CD1c-positive myeloid dendritic cell (primary cell): ENCODE measurements at regions not wholly inside any gene's neighbourhood (a gene's known extent, or its start where the extent isn't known, plus 50 kb on each side); places are given as distances from the start of the nearest gene placed in this dataset.
"Not testable (repeated sequence)": the region's sequence is repeated elsewhere in the genome, so short reads cannot be mapped to it uniquely, and the experiment has no call there.

ENCODE experiments used
- DNase-seq: peaks from one replicate; pipeline ENCODE4 v3.0.0-alpha.2; 2016; ENCODE audit errors: extremely low spot score

- no peak for DNase-seq
These were observed 950.6 kb upstream of the NUDT12 start for GRCh38 chr5:104513121-104513602.

DNA sequence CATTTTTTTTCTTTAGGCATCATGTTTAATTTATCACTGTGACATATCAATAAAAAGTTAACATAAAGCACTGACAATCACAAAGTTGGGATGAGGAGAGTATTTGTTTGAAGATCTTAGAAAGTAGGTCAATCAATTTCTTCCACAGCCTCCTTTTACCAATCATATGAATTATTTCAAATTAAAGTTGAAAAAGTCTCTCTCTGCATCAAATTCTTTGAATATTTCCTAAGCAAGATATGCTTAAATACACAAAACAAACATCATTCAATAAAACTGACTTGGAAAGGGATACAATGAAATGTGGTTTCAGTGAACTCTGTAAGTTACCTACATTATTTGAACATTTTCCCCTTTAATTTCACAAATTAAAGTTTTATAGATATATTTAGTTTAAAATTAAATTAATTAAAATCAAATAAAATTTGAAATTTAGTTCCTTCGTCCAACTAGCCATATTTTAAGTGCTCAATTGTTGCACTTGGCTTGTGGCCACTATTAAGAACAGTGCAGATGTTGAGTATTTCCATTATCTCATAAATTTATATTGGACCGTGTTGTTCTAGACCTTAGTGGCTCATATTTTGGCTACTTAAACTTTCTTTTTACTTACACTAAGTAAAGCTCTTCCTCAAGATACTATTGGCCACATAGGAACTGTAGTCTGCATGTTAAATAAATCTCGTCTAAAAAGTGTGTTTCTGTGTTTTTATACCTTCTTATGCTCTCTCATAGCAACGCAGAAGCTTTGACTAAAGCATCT lies 949.7 kb upstream of the NUDT12 start:
- no peak for DNase-seq

DNA sequence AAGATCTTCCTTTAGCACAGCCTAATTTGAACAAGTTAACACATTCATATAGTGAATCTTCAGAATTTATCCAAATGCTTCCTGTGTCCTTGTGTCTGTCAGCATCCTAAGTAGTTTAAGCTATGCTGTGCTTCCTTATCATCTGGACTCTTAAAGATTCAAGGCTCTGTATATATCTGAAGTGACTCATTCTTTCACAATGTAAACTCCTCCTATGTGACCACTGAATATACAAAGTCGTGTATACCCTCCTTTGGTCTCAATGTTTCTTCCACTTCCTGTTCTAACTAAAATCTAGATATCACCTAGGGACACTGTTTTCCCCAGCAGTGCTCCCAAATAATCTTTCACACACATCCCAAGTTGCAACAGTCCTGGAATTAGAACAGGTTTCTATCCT lies 935.7 kb upstream of the NUDT12 start:
- no peak for DNase-seq

DNA sequence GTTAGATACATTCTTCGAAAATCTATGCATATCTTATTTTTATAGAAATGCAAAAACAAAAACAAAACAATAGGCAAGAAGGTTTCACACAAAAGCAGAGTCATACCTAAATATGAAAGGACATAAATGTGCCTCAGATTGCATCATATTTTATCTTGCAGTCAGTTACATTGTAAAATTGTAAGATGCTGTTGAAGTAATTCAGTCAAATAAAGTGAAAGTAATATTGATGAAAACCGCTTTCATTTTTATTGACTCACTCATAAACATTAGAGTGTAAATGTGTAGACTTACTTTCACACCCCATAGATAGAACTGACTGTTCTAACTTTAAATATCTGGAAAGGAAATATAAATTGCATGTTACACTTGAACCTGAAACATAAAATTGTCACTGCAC lies 931.5 kb upstream of the NUDT12 start:
- no peak for DNase-seq

GRCh38 chr5:104472811-104473210 lies 910.2 kb upstream of the NUDT12 start:
- DNase-seq = no peak

DNA sequence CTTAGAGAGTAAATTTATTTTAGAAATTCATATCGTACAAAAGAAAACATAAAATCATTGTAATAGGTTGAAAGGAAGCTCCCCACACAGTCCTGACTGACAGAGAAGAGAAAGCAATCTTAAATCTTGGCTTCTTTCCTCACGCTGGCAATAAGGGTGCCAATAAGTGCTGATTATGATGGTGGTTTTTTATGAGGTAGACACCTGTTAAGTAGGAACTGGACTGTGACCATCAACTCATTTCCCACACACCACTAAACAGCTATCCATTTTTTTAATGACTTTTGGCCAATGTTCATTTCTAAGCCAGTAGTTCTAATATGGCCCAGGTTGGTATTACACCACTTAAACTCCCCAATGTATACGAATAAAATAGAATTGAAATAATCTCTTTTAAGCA lies 893.5 kb upstream of the NUDT12 start:
- DNase-seq = no peak

DNA sequence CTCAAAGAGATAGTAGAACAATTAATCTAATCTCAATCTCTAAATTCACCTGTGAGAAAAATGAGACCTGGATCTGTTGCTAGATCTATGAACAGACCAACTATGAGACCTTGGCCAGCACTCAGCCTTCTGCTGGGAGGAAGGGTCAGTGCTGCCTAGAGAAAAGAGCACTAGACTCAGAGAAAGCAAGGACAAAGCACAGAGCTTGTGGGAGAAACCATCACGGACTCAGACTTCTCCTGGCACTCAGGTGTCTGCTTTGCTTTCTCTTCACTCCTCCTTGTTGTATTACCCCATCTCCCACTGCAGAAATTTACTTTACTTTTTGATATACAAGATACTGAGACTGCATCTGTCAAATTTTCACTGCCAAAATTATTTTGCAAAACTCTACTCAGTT lies 890.0 kb upstream of the NUDT12 start:
- no peak for DNase-seq

- DNase-seq = not testable (repeated sequence)
These were observed 889.3 kb upstream of the NUDT12 start for GRCh38 chr5:104451911-104452310.

DNA sequence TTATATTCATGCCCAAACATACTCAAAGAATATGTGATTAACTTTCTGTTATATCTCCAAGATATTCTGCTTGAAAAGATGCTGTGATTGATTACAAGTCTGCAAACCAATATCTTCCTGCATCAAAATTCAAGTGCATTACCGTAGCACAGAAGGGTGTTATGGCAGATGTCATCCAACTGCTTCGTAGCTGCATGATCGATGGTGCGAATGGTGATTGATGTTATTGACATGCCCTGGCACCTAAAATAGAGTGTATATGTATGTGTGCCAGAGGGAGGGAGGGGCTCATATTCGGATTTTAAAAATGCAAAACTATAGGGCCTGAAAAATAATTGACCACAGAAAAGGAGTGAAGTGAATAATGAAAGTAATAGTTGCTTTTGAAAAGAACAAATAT lies 882.1 kb upstream of the NUDT12 start:
- no peak for DNase-seq

DNA sequence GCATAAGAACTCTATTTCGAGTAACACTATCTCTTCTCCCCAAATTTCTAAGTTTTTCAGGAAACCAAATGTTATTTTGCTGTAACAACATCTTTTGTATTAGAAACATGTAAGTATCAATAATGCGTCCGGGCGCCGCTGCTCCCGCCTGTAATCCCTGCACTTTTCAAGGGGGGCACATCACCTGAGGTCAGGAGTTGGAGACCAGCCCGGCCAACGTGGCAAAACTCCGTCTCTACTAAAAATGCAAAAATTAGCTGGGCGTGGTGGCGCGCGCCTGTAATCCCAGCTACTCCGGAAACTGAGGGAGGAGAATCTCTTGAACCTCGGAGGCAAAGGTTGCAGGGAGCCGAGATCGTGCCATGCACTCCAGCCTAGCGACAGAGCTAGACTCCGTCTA lies 881.1 kb upstream of the NUDT12 start:
- no peak for DNase-seq

DNA sequence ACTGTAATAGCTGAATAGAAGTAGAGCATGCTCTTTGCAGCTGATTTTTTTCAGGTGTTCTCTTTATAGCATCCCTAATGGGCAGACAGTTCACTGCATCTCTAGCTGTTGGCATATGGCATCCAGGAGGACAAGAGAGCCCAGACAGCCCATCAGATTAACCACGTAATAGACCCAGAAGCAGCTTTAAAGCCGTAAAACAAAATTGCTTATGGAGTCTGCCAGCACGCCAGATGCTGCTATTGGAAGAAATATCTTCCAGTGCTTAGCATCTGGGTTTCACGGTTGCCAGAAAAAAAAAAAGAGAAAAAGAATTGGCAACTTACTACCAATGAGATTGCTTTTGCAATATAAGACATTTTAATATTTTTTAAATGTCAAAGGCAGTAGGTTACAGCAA lies 869.4 kb upstream of the NUDT12 start:
- DNase-seq = no peak

- DNase-seq = no peak
These were observed 868.5 kb upstream of the NUDT12 start for GRCh38 chr5:104431002-104431620.

DNA sequence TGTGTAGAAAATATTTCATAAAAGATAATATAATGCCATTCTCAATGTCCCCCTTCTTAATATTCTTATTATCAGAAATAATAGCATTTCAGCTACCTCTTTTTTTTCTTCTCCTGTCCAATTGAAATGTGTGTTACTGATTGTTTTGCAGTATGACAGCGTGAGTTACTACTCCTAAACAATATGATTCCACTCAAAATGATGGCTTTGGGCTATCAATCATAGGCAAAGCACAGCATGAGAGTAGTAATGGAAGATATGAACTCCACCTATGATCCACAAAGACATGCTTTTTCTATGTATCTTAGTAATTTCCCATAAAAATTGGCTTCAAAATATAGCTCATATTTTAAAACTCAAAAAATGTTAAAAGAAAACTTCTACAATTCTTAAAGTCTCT lies 867.3 kb upstream of the NUDT12 start:
- DNase-seq = no peak

DNA sequence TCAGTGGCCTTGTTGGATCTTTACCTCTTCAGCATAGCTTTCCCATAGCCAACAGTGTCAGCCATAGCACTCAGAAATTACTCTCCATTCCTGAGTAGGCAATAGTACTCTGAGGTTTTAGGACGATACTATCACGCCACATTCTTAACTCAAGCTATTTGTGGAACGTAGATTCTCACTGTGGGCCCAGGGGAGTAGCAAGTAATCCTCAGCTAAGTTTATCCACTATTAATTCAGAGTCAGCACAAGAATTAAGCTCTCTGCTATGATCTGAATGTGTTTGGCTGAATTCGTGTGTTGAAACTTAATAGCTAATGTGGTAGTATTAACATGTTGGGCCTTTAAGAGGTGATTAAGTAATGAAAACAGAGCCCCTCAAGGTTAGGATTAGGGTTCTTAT lies 858.8 kb upstream of the NUDT12 start:
- DNase-seq = no peak

DNA sequence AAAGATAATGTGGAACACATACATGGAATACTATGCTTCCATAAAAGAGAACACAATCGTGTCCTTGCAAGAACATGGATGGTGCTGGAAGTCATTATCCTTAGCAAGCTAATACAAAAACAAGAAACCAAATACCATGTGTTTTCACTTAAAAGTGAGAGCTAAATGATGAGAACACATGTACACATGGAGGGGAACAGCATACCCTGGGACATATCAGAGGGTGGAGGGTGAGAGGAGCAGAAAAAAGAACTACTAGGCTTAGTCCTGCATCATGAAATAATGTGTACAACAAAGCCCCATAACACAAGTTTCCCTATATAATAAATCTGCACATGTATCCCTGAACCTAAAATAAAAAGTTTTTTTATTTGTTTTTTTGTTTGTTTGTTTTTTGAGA lies 855.5 kb upstream of the NUDT12 start:
- no peak for DNase-seq

- DNase-seq = no peak
These were observed 850.2 kb upstream of the NUDT12 start for GRCh38 chr5:104412649-104413240.

DNA sequence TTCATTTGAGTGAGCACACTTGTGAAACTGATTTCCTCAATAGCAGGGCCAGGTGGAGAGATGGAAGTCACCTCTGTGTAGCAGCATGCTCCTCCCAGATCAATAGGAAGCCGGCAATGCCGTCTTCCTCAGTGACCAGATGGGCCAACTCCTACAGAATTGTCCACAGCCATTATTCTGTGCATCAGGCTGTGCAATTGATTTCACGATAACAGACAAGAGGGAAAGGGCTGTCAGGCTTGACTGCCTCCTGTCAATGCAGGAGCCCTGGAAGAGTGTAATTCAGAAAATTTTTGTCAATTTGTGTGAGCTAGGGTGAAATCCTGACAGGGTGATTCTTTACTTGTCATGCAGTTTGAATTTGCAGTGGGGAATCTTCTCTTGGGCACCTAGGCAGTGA lies 838.4 kb upstream of the NUDT12 start:
- DNase-seq = no peak

- DNase-seq = no peak
These were observed 823.3 kb upstream of the NUDT12 start for GRCh38 chr5:104385906-104386305.

GRCh38 chr5:104375345-104375744 lies 812.8 kb upstream of the NUDT12 start:
- DNase-seq = no peak

DNA sequence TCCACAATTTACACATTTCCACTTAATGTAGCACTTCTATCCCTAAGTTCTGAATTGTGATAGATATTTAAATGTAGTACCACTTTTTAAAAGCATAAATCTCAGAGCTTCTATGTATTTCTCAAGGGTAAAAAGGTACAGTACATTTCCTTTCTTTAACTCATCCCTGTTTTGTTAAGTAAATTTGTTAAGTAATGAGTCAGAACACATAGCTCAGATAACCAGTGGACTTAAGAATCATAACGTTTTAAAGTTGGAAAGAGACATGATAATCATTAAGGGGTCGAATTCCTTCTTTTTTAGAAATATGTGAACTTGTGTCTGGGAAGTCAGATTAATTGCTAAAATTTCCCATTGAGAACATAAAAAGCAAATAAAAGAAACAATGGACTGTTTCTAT lies 810.2 kb upstream of the NUDT12 start:
- DNase-seq = no peak

- DNase-seq = no peak
These were observed 809.8 kb upstream of the NUDT12 start for GRCh38 chr5:104372376-104372775.

- no peak for DNase-seq
These were observed 807.9 kb upstream of the NUDT12 start for GRCh38 chr5:104370523-104370922.

DNA sequence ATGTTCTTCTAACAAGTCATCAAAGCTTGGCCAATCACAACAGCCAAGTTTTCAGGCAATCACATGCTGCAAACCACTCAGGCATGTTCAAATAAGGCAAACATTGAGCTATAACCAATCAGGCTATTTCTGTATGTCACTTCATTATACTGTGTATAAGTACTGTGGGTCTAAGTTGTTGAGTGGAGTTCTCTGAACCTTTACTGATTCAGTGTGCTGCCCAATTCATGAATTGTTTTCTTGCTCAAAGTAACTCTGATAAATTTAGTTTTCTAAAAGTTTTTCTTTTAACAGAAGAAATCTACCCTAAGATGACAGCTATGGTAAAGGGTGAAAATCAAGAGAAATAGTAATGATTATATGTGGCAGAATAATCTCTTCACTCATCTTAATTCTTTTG lies 805.4 kb upstream of the NUDT12 start:
- no peak for DNase-seq
